ENCODE measurements at regions not wholly inside any gene's neighbourhood (a gene's known extent, or its start where the extent isn't known, plus 50 kb on each side); places are given as distances from the start of the nearest gene placed in this dataset.
"Not testable (repeated sequence)": the region's sequence is repeated elsewhere in the genome, so short reads cannot be mapped to it uniquely, and the experiment has no call there.

- no peak overlapping the region for H3K4me3 ChIP-seq (ENCODE audit: low read depth, low read length)
- in situ Hi-C loops (cut with HindIII; ENCODE audit: low sequenced_read_pairs): no loop called here
- DNase-seq (ENCODE audit: low read depth): no peak
- TF ChIP-seq, protein P1, sequence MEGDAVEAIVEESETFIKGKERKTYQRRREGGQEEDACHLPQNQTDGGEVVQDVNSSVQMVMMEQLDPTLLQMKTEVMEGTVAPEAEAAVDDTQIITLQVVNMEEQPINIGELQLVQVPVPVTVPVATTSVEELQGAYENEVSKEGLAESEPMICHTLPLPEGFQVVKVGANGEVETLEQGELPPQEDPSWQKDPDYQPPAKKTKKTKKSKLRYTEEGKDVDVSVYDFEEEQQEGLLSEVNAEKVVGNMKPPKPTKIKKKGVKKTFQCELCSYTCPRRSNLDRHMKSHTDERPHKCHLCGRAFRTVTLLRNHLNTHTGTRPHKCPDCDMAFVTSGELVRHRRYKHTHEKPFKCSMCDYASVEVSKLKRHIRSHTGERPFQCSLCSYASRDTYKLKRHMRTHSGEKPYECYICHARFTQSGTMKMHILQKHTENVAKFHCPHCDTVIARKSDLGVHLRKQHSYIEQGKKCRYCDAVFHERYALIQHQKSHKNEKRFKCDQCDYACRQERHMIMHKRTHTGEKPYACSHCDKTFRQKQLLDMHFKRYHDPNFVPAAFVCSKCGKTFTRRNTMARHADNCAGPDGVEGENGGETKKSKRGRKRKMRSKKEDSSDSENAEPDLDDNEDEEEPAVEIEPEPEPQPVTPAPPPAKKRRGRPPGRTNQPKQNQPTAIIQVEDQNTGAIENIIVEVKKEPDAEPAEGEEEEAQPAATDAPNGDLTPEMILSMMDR (IDR thresholded peaks at IDR 0.05; ENCODE audit: low read depth, low read length, missing control alignments): no peak
Observed at GRCh38 chr5:92207151-92207550, 824.0 kb upstream of the ARRDC3 start.

DNA sequence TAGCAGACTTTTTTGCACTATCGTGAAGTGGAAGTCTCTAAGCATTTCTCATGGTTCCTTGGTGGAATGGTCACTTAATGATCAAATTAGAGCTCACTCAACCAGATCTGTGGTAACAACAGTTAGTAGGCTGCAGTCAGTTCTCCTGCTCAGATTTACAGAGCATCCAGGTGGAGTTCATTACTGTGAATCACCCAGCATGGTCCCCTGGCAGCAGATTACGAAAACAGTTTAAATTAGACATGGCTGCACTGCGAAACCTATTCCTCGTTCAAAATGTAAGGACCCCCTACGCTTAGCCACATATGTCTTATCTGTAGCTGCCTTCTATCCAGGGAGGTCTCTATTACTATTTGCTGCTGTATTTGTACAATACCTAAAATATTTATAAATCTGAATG is 823.6 kb upstream of the ARRDC3 start:
- in situ Hi-C loops (cut with HindIII; ENCODE audit: low sequenced_read_pairs): no loop called here
- H3K4me3 ChIP-seq (ENCODE audit: low read depth, low read length): no peak overlapping the region
- TF ChIP-seq, protein P1 (IDR thresholded peaks at IDR 0.05; ENCODE audit: low read depth, low read length, missing control alignments): no peak

GRCh38 chr5:92199035-92199434 is 815.9 kb upstream of the ARRDC3 start:
- DNase-seq (ENCODE audit: low read depth); H3K4me3 ChIP-seq (ENCODE audit: low read depth, low read length); in situ Hi-C loops (cut with HindIII; ENCODE audit: low sequenced_read_pairs): not testable (repeated sequence)

More for the DNA sequence above, 823.6 kb upstream of the ARRDC3 start:
- DNase-seq (ENCODE audit: low read depth): no peak

- in situ Hi-C loops (cut with HindIII; ENCODE audit: low sequenced_read_pairs): no loop called here
- no peak overlapping the region for H3K4me3 ChIP-seq (ENCODE audit: low read depth, low read length)
- TF ChIP-seq, protein P1 (IDR thresholded peaks at IDR 0.05; ENCODE audit: low read depth, low read length, missing control alignments): no peak
- DNase-seq (ENCODE audit: low read depth): no peak
Observed at GRCh38 chr5:92181656-92182055, 798.5 kb upstream of the ARRDC3 start.

GRCh38 chr5:92180391-92180790 is 797.3 kb upstream of the ARRDC3 start:
- TF ChIP-seq, protein P1 (IDR thresholded peaks at IDR 0.05; ENCODE audit: low read depth, low read length, missing control alignments): no peak
- H3K4me3 ChIP-seq (ENCODE audit: low read depth, low read length): no peak overlapping the region
- in situ Hi-C loops (cut with HindIII; ENCODE audit: low sequenced_read_pairs): no loop called here
- no peak for DNase-seq (ENCODE audit: low read depth)

DNA sequence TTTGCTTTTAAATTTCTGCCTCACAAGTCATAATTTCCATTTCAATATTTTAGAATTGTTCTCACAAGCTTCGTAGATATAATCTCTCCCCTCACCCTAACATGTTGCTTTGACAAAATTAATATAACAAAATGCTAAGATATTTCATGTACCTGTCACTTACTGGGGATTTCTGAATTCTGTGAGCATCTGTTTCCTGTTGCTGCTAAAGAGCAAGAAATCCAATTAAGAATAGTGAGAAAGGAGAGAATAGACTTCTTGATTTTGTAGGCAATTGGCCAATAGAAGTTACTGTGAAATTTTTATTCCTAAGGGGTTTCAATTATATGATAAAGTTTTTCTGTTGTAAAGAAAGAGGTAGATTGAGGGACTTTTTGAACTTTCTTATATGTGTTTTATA is 796.5 kb upstream of the ARRDC3 start:
- H3K4me3 ChIP-seq (ENCODE audit: low read depth, low read length): no peak overlapping the region
- in situ Hi-C loops (cut with HindIII; ENCODE audit: low sequenced_read_pairs): no loop called here

DNA sequence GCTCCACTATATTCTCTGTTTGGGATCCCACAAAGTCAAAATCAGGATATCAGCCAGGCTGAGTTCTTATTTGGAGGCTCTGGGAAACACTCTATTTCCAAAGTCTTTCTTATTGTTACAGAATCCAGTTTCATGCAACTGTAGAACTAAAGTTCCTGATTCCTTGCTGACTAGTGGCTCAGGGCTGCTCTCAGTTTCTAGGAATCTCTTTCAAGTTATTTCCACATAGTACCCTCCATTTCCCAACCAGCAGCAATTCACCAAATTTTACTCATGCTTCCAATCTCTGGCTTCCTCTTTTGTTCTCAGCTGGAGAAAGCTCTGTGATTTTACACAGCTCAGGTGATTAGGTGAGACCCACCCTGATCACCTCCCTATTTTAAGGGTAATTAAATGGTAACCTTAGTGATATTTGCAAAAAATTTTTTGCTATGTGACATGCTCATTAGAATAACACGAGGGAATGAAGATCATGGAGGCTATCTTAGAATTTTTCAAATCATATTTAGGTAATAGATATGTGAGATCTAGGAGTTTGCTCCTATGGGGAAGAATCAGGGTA is 794.9 kb upstream of the ARRDC3 start:
- no peak overlapping the region for H3K4me3 ChIP-seq (ENCODE audit: low read depth, low read length)
- DNase-seq (ENCODE audit: low read depth): no peak
- in situ Hi-C loops (cut with HindIII; ENCODE audit: low sequenced_read_pairs): no loop called here
- TF ChIP-seq, protein P1 (IDR thresholded peaks at IDR 0.05; ENCODE audit: low read depth, low read length, missing control alignments): no peak

More for the DNA sequence above, 796.5 kb upstream of the ARRDC3 start:
- TF ChIP-seq, protein P1 (IDR thresholded peaks at IDR 0.05; ENCODE audit: low read depth, low read length, missing control alignments): no peak
- no peak for DNase-seq (ENCODE audit: low read depth)

All from astrocyte of the cerebellum (primary cell).